SK-N-SH treated with all-trans-retinoic acid at 6 μM for 48 hours (cell line): ENCODE measurements at regions not wholly inside any gene's neighbourhood (a gene's known extent, or its start where the extent isn't known, plus 50 kb on each side); places are given as distances from the start of the nearest gene placed in this dataset.

Experiments used
- ARNTL ChIP-seq: fragments of 450-650 bp; formaldehyde crosslinking; IDR thresholded peaks from 2 replicates; pipeline ENCODE4 v1.5.0; 2020; ENCODE audit warnings: low read depth, mild to moderate bottlenecking, moderate library complexity, borderline replicate concordance
- CREB5 ChIP-seq: fragments of 250-450 bp; sonication (Bioruptor Pico); IDR thresholded peaks from 2 replicates; pipeline ENCODE4 v1.5.1; 2020; ENCODE audit warnings: low read depth, mild to moderate bottlenecking, moderate library complexity
- CSDC2 ChIP-seq: fragments of 250-450 bp; sonication (Bioruptor Pico); IDR thresholded peaks from 2 replicates; pipeline ENCODE4 v1.5.0; 2020; ENCODE audit warnings: mild to moderate bottlenecking, moderate library complexity
- GLIS3 ChIP-seq: fragments of 250-450 bp; sonication (Bioruptor Pico); IDR thresholded peaks from 2 replicates; pipeline ENCODE4 v1.5.0; 2020; ENCODE audit warnings: mild to moderate bottlenecking, moderate library complexity
- ISL1 ChIP-seq: fragments of 250-450 bp; sonication (Bioruptor Pico); IDR thresholded peaks from 2 replicates; pipeline ENCODE4 v2.1.2; 2022; ENCODE audit warnings: mild to moderate bottlenecking, moderate library complexity
- PATZ1 ChIP-seq: fragments of 250-450 bp; sonication (Bioruptor Pico); IDR thresholded peaks from 2 replicates; pipeline ENCODE4 v1.8.0; 2020; ENCODE audit warnings: mild to moderate bottlenecking, moderate library complexity, borderline replicate concordance
- PPARA ChIP-seq: fragments of 250-450 bp; sonication (Bioruptor Pico); IDR thresholded peaks from 2 replicates; pipeline ENCODE4 v1.5.0; 2020; ENCODE audit warnings: mild to moderate bottlenecking, borderline replicate concordance
- RARB ChIP-seq: fragments of 250-450 bp; sonication (Bioruptor Pico); IDR thresholded peaks from 2 replicates; pipeline ENCODE4 v1.8.0; 2021; ENCODE audit warnings: mild to moderate bottlenecking, moderate library complexity
- SNAI2 ChIP-seq: fragments of 250-450 bp; sonication (Bioruptor Pico); IDR thresholded peaks from 2 replicates; pipeline ENCODE4 v1.5.0; 2020; ENCODE audit warnings: mild to moderate bottlenecking, moderate library complexity
- TSHZ2 ChIP-seq: fragments of 250-450 bp; sonication (Bioruptor Pico); IDR thresholded peaks from 2 replicates; pipeline ENCODE4 v1.5.0; 2020; ENCODE audit warnings: mild to moderate bottlenecking, moderate library complexity
- ZC3H10 ChIP-seq: fragments of 250-450 bp; sonication (Bioruptor Pico); IDR thresholded peaks from 2 replicates; pipeline ENCODE4 v1.5.1; 2021; ENCODE audit warnings: mild to moderate bottlenecking, moderate library complexity
- ZFP30 ChIP-seq: fragments of 450-650 bp; formaldehyde crosslinking; IDR thresholded peaks from 2 replicates; pipeline ENCODE4 v1.5.0; 2022; ENCODE audit warnings: mild to moderate bottlenecking, moderate library complexity
- ZNF70 ChIP-seq: fragments of 450-650 bp; formaldehyde crosslinking; IDR thresholded peaks from 2 replicates; pipeline ENCODE4 v1.5.0; 2020; ENCODE audit warnings: mild to moderate bottlenecking, moderate library complexity

- TF ChIP-seq ZNF70 (CRISPR knock-in tag), result no peak
- no peak for TF ChIP-seq GLIS3 (CRISPR knock-in tag)
- TF ChIP-seq ZFP30 (CRISPR knock-in tag), result no peak
- TF ChIP-seq SNAI2 (CRISPR knock-in tag), result no peak
- no peak for TF ChIP-seq PPARA (CRISPR knock-in tag)
- no peak for TF ChIP-seq PATZ1 (CRISPR knock-in tag)
- no peak for TF ChIP-seq ARNTL (CRISPR knock-in tag)
- TF ChIP-seq CREB5 (CRISPR knock-in tag), result no peak
- no peak for TF ChIP-seq RARB
- TF ChIP-seq ZC3H10 (CRISPR knock-in tag), result no peak
- no peak for TF ChIP-seq TSHZ2
- TF ChIP-seq CSDC2 (CRISPR knock-in tag), result no peak
- TF ChIP-seq ISL1 (CRISPR knock-in tag), result no peak
These were observed 317.3 kb upstream of the NECTIN3 start for GRCh38 chr3:110754212-110754916.
